Cardiac muscle cell (in vitro differentiated cells and primary cell): ENCODE measurements at regions not wholly inside any gene's neighbourhood (a gene's known extent, or its start where the extent isn't known, plus 50 kb on each side); places are given as distances from the start of the nearest gene placed in this dataset.
A peak's percentile ranks its signal among the peaks of the same experiment; 100 is the strongest.

Source experiments
- DNase-seq, 2 donors: peaks; one replicate each; pipeline versions ENCODE4 v3.0.0 to v3.0.0-alpha.2; 2010 to 2017; ENCODE audit warnings: low read depth in 1 of 2, low spot score in 1 of 2
- H3K27ac ChIP-seq: fragments of 200-600 bp; sonication (generic); 2 replicates; pipeline ENCODE4 v1.5.1; 2016
- H3K27me3 ChIP-seq: fragments of 200-600 bp; sonication (generic); 2 replicates; pipeline ENCODE4 v1.6.0; 2016; ENCODE audit warnings: control low read depth
- H3K36me3 ChIP-seq: fragments of 200-600 bp; sonication (generic); 2 replicates; pipeline ENCODE4 v1.5.1; 2016; ENCODE audit warnings: control low read depth
- H3K4me1 ChIP-seq: fragments of 200-600 bp; sonication (generic); 2 replicates; pipeline ENCODE4 v1.8.1; 2017; ENCODE audit warnings: low read depth, mild to moderate bottlenecking, mixed run types
- H3K4me3 ChIP-seq: fragments of 200-600 bp; sonication (generic); 2 replicates; pipeline ENCODE4 v1.5.1; 2016; ENCODE audit warnings: mild to moderate bottlenecking
- H3K9me3 ChIP-seq: fragments of 200-600 bp; sonication (generic); 2 replicates; pipeline ENCODE4 v1.5.1; 2017; ENCODE audit warnings: low read depth, mild to moderate bottlenecking, control low read depth
- CTCF ChIP-seq: IDR thresholded peaks from 2 replicates; pipeline ENCODE4 v1.5.1; 2012; ENCODE audit warnings: low read depth, mild to moderate bottlenecking, low read length

GRCh38 chr4:12761694-12762093 is 722.4 kb downstream of the RAB28 start:
- TF ChIP-seq CTCF = no peak
- no peak for DNase-seq
- Histone ChIP-seq H3K27me3 (no peaks in the 10 kb centered on the region), H3K4me1 (no peaks in the 10 kb centered on the region), H3K36me3 (no peaks in the 10 kb centered on the region), H3K27ac (no peak overlapping the region), H3K9me3 (no peaks in the 10 kb centered on the region), H3K4me3 (no peak overlapping the region)

- no peak for TF ChIP-seq CTCF
- Histone ChIP-seq H3K9me3 (no peaks in the 10 kb centered on the region), H3K4me3 (no peak overlapping the region), H3K27me3 (no peaks in the 10 kb centered on the region), H3K36me3 (no peaks in the 10 kb centered on the region), H3K27ac (no peak overlapping the region), H3K4me1 (no peaks in the 10 kb centered on the region)
- no peak for DNase-seq
These were observed 737.0 kb downstream of the RAB28 start for GRCh38 chr4:12747154-12747553.

GRCh38 chr4:12746221-12746620 is 737.9 kb downstream of the RAB28 start:
- H3K4me1 ChIP-seq = no peaks in the 10 kb centered on the region
- H3K27ac ChIP-seq = no peak overlapping the region
- no peak for DNase-seq
- H3K4me3 ChIP-seq = no peak overlapping the region
- no peaks in the 10 kb centered on the region for H3K27me3 ChIP-seq
- no peak for TF ChIP-seq CTCF
- no peaks in the 10 kb centered on the region for H3K36me3 ChIP-seq
- no peaks in the 10 kb centered on the region for H3K9me3 ChIP-seq

GRCh38 chr4:12734586-12734985 is 749.6 kb downstream of the RAB28 start:
- H3K4me3 ChIP-seq = no peak overlapping the region
- no peak for TF ChIP-seq CTCF
- no peaks in the 10 kb centered on the region for H3K36me3 ChIP-seq
- no peaks in the 10 kb centered on the region for H3K4me1 ChIP-seq
- no peak for DNase-seq
- no peak overlapping the region for H3K27ac ChIP-seq
- H3K9me3 ChIP-seq = no peaks in the 10 kb centered on the region
- H3K27me3 ChIP-seq = no peaks in the 10 kb centered on the region

- H3K4me1 ChIP-seq = peaks cover under 1% of the 10 kb centered on the region
- H3K36me3 ChIP-seq = no peaks in the 10 kb centered on the region
- no peaks in the 10 kb centered on the region for H3K9me3 ChIP-seq
- TF ChIP-seq CTCF = peak; percentile 36
- H3K27me3 ChIP-seq = no peaks in the 10 kb centered on the region
- DNase-seq = peak; percentile 32 to 33
- H3K4me3 ChIP-seq = no peak overlapping the region
- H3K27ac ChIP-seq = no peak overlapping the region
These were observed 754.8 kb downstream of the RAB28 start for GRCh38 chr4:12729384-12729783.

GRCh38 chr4:12724510-12724909 is 759.6 kb downstream of the RAB28 start:
- H3K27me3 ChIP-seq = no peaks in the 10 kb centered on the region
- H3K9me3 ChIP-seq = no peaks in the 10 kb centered on the region
- peak; percentile 63 for TF ChIP-seq CTCF
- peaks cover 6% of the 10 kb centered on the region for H3K4me1 ChIP-seq
- no peak overlapping the region for H3K4me3 ChIP-seq
- DNase-seq = peak; percentile 20 to 30
- H3K27ac ChIP-seq = peak overlapping the region; percentile 18
- H3K36me3 ChIP-seq = no peaks in the 10 kb centered on the region
